Upper lobe of right lung (tissue), 1 donor: ENCODE measurements at regions not wholly inside any gene's neighbourhood (a gene's known extent, or its start where the extent isn't known, plus 50 kb on each side); places are given as distances from the start of the nearest gene placed in this dataset.

ENCODE experiments used
- ATAC-seq: fragments of 200-7000 bp; cut with Tn5 transposase; one replicate; pipeline ENCODE4 v1.9.1; 2020; ENCODE audit warnings: mild to moderate bottlenecking, moderate library complexity
- DNase-seq: peaks from one replicate; pipeline ENCODE4 v3.0.0-alpha.2; 2020
- H3K27ac ChIP-seq: fragments of 200-600 bp; one replicate; pipeline ENCODE4 v1.8.0; 2022
- H3K27me3 ChIP-seq: fragments of 200-600 bp; one replicate; pipeline ENCODE4 v1.8.0; 2022; ENCODE audit warnings: mild to moderate bottlenecking
- H3K36me3 ChIP-seq: fragments of 200-600 bp; one replicate; pipeline ENCODE4 v1.8.0; 2022
- H3K4me1 ChIP-seq: fragments of 200-600 bp; one replicate; pipeline ENCODE4 v1.8.0; 2022
- H3K4me3 ChIP-seq: fragments of 200-600 bp; one replicate; pipeline ENCODE4 v1.8.0; 2022; ENCODE audit warnings: mild to moderate bottlenecking
- H3K9me3 ChIP-seq: fragments of 200-600 bp; one replicate; pipeline ENCODE4 v1.8.0; 2022
- CTCF ChIP-seq: fragments of 200-600 bp; IDR thresholded peaks from one replicate; pipeline ENCODE4 v1.8.0; 2022; ENCODE audit warnings: antibody characterized with exemption
- intact Hi-C: fragments of 100-400 bp; cut with DNase I; formaldehyde crosslinking; loops from one replicate; pipeline ENCODE4 v1.11.0; 2022
- donor health status: DM: no; HTN: yes; CAD: no; lungs with severe emphysema.

GRCh38 chr6:6781172-6781872 lies 192.8 kb downstream of the LY86 start:
- Histone ChIP-seq H3K27me3 (no peaks in the 10 kb centered on the region), H3K36me3 (no peaks in the 10 kb centered on the region), H3K9me3 (no peaks in the 10 kb centered on the region), H3K27ac (no peak overlapping the region), H3K4me1 (peaks cover 6% of the 10 kb centered on the region), H3K4me3 (no peak overlapping the region)
- ATAC-seq (peak; percentile 51), DNase-seq (no peak)
- TF ChIP-seq CTCF: no peak
- intact Hi-C loops: no loop called here

GRCh38 chr6:6781873-6782227 lies 193.3 kb downstream of the LY86 start:
- ATAC-seq (no peak), DNase-seq (no peak)
- Histone ChIP-seq H3K27me3 (no peaks in the 10 kb centered on the region), H3K4me1 (peaks cover 6% of the 10 kb centered on the region), H3K27ac (no peak overlapping the region), H3K4me3 (no peak overlapping the region), H3K9me3 (no peaks in the 10 kb centered on the region), H3K36me3 (no peaks in the 10 kb centered on the region)
- TF ChIP-seq CTCF: no peak
- intact Hi-C loops: no loop called here

- intact Hi-C loops: no loop called here
Observed at GRCh38 chr6:6783721-6784120, 195.2 kb downstream of the LY86 start.

GRCh38 chr6:6784514-6785162 lies 196.1 kb downstream of the LY86 start:
- DNase-seq: no peak
- TF ChIP-seq CTCF: no peak
- Histone ChIP-seq H3K36me3 (no peaks in the 10 kb centered on the region), H3K9me3 (no peaks in the 10 kb centered on the region), H3K4me3 (no peak overlapping the region), H3K4me1 (peaks cover 6% of the 10 kb centered on the region), H3K27me3 (no peaks in the 10 kb centered on the region), H3K27ac (no peak overlapping the region)
- intact Hi-C loops: no loop called here
- ATAC-seq: no peak

More at GRCh38 chr6:6783721-6784120, 195.2 kb downstream of the LY86 start:
- no peaks in the 10 kb centered on the region for H3K36me3 ChIP-seq
- ATAC-seq (no peak), DNase-seq (no peak)
- H3K9me3 ChIP-seq: no peaks in the 10 kb centered on the region
- peaks cover 6% of the 10 kb centered on the region for H3K4me1 ChIP-seq
- no peak overlapping the region for H3K27ac ChIP-seq
- no peak for TF ChIP-seq CTCF
- no peaks in the 10 kb centered on the region for H3K27me3 ChIP-seq
- H3K4me3 ChIP-seq: no peak overlapping the region

- H3K27me3 ChIP-seq: no peaks in the 10 kb centered on the region
- no peak overlapping the region for H3K4me3 ChIP-seq
- intact Hi-C loops: no loop called here
- TF ChIP-seq CTCF: no peak
- ATAC-seq (no peak), DNase-seq (no peak)
- H3K9me3 ChIP-seq: no peaks in the 10 kb centered on the region
- H3K27ac ChIP-seq: no peak overlapping the region
- H3K36me3 ChIP-seq: no peaks in the 10 kb centered on the region
- H3K4me1 ChIP-seq: peaks cover 6% of the 10 kb centered on the region
Observed at GRCh38 chr6:6785163-6785521, 196.6 kb downstream of the LY86 start.
